GM12878 (cell line): ENCODE measurements at regions not wholly inside any gene's neighbourhood (a gene's known extent, or its start where the extent isn't known, plus 50 kb on each side); places are given as distances from the start of the nearest gene placed in this dataset.

ENCODE experiments used
- EZH2 ChIP-seq: IDR thresholded peaks from 2 replicates; pipeline ENCODE4 v1.6.1; 2012; ENCODE audit warnings: low read depth, mild to moderate bottlenecking, control low read depth, inconsistent platforms, low read length, borderline replicate concordance; ENCODE audit not compliant: control insufficient read depth
- HDAC6 ChIP-seq: fragments of 200-600 bp; sonication (generic); IDR thresholded peaks from one replicate; pipeline ENCODE4 v1.8.0; 2017; ENCODE audit warnings: antibody characterized with exemption; ENCODE audit not compliant: unreplicated experiment
- POLR2A ChIP-seq: IDR thresholded peaks from 2 replicates; pipeline ENCODE4 v1.6.1; 2011; ENCODE audit warnings: low read depth, mild to moderate bottlenecking, low read length
- POLR2AphosphoS5 ChIP-seq: IDR thresholded peaks from 2 replicates; pipeline ENCODE4 v1.6.1; 2011; ENCODE audit warnings: mild to moderate bottlenecking, low read length, inconsistent platforms
- TF ChIP-seq, protein P1 (sequence below): fragments of 450-650 bp; IDR thresholded peaks from 2 replicates; pipeline ENCODE4 v1.6.1; 2017; ENCODE audit warnings: antibody characterized with exemption, mild to moderate bottlenecking, moderate library complexity
- TF ChIP-seq, protein P2 (sequence below): fragments of 450-650 bp; IDR thresholded peaks from 2 replicates; pipeline ENCODE4 v1.6.1; 2017; ENCODE audit warnings: mild to moderate bottlenecking

GRCh38 chr6:94511502-94512088 lies 1065.7 kb upstream of the MANEA start:
- TF ChIP-seq, protein P1, sequence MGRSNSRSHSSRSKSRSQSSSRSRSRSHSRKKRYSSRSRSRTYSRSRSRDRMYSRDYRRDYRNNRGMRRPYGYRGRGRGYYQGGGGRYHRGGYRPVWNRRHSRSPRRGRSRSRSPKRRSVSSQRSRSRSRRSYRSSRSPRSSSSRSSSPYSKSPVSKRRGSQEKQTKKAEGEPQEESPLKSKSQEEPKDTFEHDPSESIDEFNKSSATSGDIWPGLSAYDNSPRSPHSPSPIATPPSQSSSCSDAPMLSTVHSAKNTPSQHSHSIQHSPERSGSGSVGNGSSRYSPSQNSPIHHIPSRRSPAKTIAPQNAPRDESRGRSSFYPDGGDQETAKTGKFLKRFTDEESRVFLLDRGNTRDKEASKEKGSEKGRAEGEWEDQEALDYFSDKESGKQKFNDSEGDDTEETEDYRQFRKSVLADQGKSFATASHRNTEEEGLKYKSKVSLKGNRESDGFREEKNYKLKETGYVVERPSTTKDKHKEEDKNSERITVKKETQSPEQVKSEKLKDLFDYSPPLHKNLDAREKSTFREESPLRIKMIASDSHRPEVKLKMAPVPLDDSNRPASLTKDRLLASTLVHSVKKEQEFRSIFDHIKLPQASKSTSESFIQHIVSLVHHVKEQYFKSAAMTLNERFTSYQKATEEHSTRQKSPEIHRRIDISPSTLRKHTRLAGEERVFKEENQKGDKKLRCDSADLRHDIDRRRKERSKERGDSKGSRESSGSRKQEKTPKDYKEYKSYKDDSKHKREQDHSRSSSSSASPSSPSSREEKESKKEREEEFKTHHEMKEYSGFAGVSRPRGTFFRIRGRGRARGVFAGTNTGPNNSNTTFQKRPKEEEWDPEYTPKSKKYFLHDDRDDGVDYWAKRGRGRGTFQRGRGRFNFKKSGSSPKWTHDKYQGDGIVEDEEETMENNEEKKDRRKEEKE: no peak
- TF ChIP-seq POLR2AphosphoS5 (no peak), EZH2 (no peak), POLR2A (no peak), HDAC6 (no peak)
- TF ChIP-seq, protein P2, sequence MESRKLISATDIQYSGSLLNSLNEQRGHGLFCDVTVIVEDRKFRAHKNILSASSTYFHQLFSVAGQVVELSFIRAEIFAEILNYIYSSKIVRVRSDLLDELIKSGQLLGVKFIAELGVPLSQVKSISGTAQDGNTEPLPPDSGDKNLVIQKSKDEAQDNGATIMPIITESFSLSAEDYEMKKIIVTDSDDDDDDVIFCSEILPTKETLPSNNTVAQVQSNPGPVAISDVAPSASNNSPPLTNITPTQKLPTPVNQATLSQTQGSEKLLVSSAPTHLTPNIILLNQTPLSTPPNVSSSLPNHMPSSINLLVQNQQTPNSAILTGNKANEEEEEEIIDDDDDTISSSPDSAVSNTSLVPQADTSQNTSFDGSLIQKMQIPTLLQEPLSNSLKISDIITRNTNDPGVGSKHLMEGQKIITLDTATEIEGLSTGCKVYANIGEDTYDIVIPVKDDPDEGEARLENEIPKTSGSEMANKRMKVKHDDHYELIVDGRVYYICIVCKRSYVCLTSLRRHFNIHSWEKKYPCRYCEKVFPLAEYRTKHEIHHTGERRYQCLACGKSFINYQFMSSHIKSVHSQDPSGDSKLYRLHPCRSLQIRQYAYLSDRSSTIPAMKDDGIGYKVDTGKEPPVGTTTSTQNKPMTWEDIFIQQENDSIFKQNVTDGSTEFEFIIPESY: no peak
